Stomach (tissue), 8 donors: ENCODE measurements at regions not wholly inside any gene's neighbourhood (a gene's known extent, or its start where the extent isn't known, plus 50 kb on each side); places are given as distances from the start of the nearest gene placed in this dataset.

ENCODE experiments used
- DNase-seq, 2 donors: peaks; one replicate each; pipeline versions ENCODE4 v3.0.0 to v3.0.0-alpha.2; 2013 to 2019
- H3K27ac ChIP-seq, 5 donors: fragments of 200-600 bp in 4 of 5; sonication (generic) in 4 of 5; one replicate each; pipeline ENCODE4 v1.5.1; 2013 to 2019; ENCODE audit warnings: mild to moderate bottlenecking in 1 of 5, moderate library complexity in 1 of 5
- H3K27me3 ChIP-seq, 3 donors: fragments of 200-600 bp; sonication (generic); one replicate each; pipeline ENCODE4 v1.5.1; 2017 to 2019; ENCODE audit warnings: mixed run types in 1 of 3
- H3K36me3 ChIP-seq, 4 donors: fragments of 200-600 bp; sonication (generic); 1 replicate in 3 of 4; 2 replicates in 1 of 4; pipeline ENCODE4 v1.5.1; 2016 to 2019
- H3K4me1 ChIP-seq, 4 donors: fragments of 200-600 bp; sonication (generic); one replicate each; pipeline ENCODE4 v1.5.1; 2016 to 2019
- H3K4me3 ChIP-seq, 4 donors: fragments of 200-600 bp; sonication (generic) in 3 of 4; one replicate each; pipeline ENCODE4 v1.5.1; 2016 to 2019; ENCODE audit warnings: mild to moderate bottlenecking in 1 of 4
- H3K9me3 ChIP-seq, 4 donors: fragments of 200-600 bp; sonication (generic); one replicate each; pipeline ENCODE4 v1.5.1; 2016 to 2019
- CTCF ChIP-seq, 7 experiments: fragments of 450-650 bp in 4 of 7; fragments of 200-600 bp in 3 of 7; sonication (generic) in 3 of 7; IDR thresholded peaks; one replicate each; pipeline ENCODE4 v1.5.1; 2016 to 2019; ENCODE audit warnings: antibody characterized with exemption in 7 of 7, control low read depth in 2 of 7, mild to moderate bottlenecking in 1 of 7
- EP300 ChIP-seq: sonication (generic); formaldehyde crosslinking; IDR thresholded peaks from one replicate; pipeline ENCODE4 v1.6.1; 2017; ENCODE audit warnings: antibody characterized with exemption
- POLR2A ChIP-seq, 4 donors: fragments of 450-650 bp; IDR thresholded peaks; one replicate each; pipeline ENCODE4 v1.6.1; 2016; ENCODE audit warnings: antibody characterized with exemption in 4 of 4, control low read depth in 2 of 4, mild to moderate bottlenecking in 1 of 4, moderate library complexity in 1 of 4
- POLR2AphosphoS5 ChIP-seq, 3 donors: sonication (generic); formaldehyde crosslinking; IDR thresholded peaks; one replicate each; pipeline ENCODE4 v1.6.1; 2016; ENCODE audit warnings: antibody characterized with exemption in 3 of 3
- WGBS, 5 donors: extraction: QIAGEN DNeasy Blood & Tissue Kit in 3 of 5; methylation state at CpG; one replicate each; pipeline versions ENCODE4 v1.1.5 to v1.1.7; 2013 to 2018; 5-methylcytosine and 5-hydroxymethylcytosine counted together
- intact Hi-C: fragments of 100-400 bp; cut with DNase I; formaldehyde crosslinking; loops from one replicate; pipeline ENCODE4 v1.15.1; 2023; ENCODE audit warnings: low total_unique reads
- donor health status: healthy with polysubstance abuse.
- donor health status: Bipolar disorder and iron deficiency.
- donor health status: healthy.

- 71 to 79% (median 75%) methylated on average over 18 to 19 of the region's 19 CpGs for WGBS, 5 donors
- no peak overlapping the region for H3K4me3 ChIP-seq
- H3K27ac ChIP-seq: no peak overlapping the region
- intact Hi-C loops: no loop called here
- H3K4me1 ChIP-seq: no peaks in the 10 kb centered on the region
- no peaks in the 10 kb centered on the region for H3K36me3 ChIP-seq
- no peak for TF ChIP-seq POLR2AphosphoS5 (IDR thresholded peaks at IDR 0.05)
- TF ChIP-seq CTCF (IDR thresholded peaks at IDR 0.05): no peak
- TF ChIP-seq POLR2A (IDR thresholded peaks at IDR 0.05): no peak
- no peak for TF ChIP-seq EP300
- DNase-seq: no peak
- peaks cover 0 to 10% (median 5%) of the 10 kb centered on the region in 4 donors for H3K9me3 ChIP-seq
- H3K27me3 ChIP-seq: peaks cover 0 to 50% (median 9%) of the 10 kb centered on the region in 3 donors
Observed at GRCh38 chr17:73976676-73977521, 226.6 kb upstream of the RPL38 start.

- intact Hi-C loops: no loop called here
- WGBS, 5 donors: 69 to 83% (median 73%) methylated on average over 3 of the region's 3 CpGs
- Histone ChIP-seq H3K27me3 (peaks cover 0 to 69% (median 14%) of the 10 kb centered on the region in 3 donors), H3K27ac (no peak overlapping the region), H3K4me1 (no peaks in the 10 kb centered on the region), H3K36me3 (no peaks in the 10 kb centered on the region), H3K9me3 (peaks cover 0 to 10% (median 5%) of the 10 kb centered on the region in 4 donors), H3K4me3 (no peak overlapping the region)
- no peak for TF ChIP-seq POLR2A (IDR thresholded peaks at IDR 0.05)
- TF ChIP-seq CTCF (IDR thresholded peaks at IDR 0.05): no peak
- TF ChIP-seq POLR2AphosphoS5 (IDR thresholded peaks at IDR 0.05): no peak
- TF ChIP-seq EP300: no peak
- no peak for DNase-seq
Observed at GRCh38 chr17:73980517-73980916, 223.0 kb upstream of the RPL38 start.

- DNase-seq: no peak
- Histone ChIP-seq H3K36me3 (no peaks in the 10 kb centered on the region), H3K4me3 (no peak overlapping the region), H3K9me3 (peaks cover 0 to 10% (median 5%) of the 10 kb centered on the region in 4 donors), H3K4me1 (no peaks in the 10 kb centered on the region), H3K27ac (no peak overlapping the region), H3K27me3 (peaks cover 0 to 78% (median 11%) of the 10 kb centered on the region in 3 donors)
- intact Hi-C loops: no loop called here
- no peak for TF ChIP-seq POLR2A (IDR thresholded peaks at IDR 0.05)
- 62 to 75% (median 73%) methylated on average over 8 of the region's 8 CpGs for WGBS, 5 donors
Observed at GRCh38 chr17:73982871-73983270, 220.6 kb upstream of the RPL38 start.

DNA sequence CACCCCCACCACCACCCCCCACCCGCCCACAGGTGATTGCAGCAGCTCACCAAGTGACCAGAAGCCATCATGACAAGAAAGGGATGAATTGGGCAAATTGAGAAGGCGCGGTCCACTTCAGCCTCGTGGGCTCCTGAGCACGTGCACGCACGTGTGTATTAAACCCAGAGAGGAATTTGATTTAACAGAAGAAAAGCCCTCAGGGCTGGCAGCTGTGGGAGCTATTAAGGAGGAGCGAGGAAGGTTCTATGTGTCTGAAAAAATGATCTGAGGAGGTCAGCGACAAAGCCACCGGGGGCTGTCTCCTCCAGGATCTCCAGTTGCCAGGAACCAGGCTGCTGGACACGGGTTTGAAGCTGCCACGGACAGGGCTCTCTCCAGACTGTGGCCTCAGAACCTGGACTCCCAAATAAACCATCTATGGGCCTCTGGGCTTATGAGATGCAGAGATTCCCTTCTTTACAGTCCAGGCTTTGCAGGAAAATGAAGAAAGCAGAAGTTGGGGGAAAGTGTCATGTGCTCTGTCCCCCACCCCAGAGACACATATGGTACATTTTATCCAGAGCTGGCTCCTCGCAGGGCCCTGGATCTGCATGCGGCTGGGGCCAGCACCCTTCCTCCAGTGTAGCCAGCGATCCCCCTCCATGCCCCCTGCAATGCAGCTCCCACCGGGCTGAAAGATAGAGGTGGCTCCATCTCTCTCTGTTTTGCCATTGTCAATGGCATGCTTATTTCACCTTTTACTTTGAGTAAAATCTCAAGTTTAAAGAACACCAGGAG is 219.7 kb upstream of the RPL38 start:
- Histone ChIP-seq H3K4me1 (no peaks in the 10 kb centered on the region), H3K27ac (no peak overlapping the region), H3K27me3 (peaks cover 0 to 72% (median 11%) of the 10 kb centered on the region in 3 donors), H3K9me3 (peaks cover 0 to 3% (median 2%) of the 10 kb centered on the region in 4 donors), H3K4me3 (no peak overlapping the region), H3K36me3 (no peaks in the 10 kb centered on the region)
- DNase-seq: no peak
- intact Hi-C loops: no loop called here
- WGBS, 5 donors: 70 to 83% (median 79%) methylated on average over 16 of the region's 16 CpGs
- no peak for TF ChIP-seq EP300
- no peak for TF ChIP-seq POLR2AphosphoS5 (IDR thresholded peaks at IDR 0.05)
- TF ChIP-seq CTCF (IDR thresholded peaks at IDR 0.05): no peak
